GM12878 (cell line): ENCODE measurements at regions not wholly inside any gene's neighbourhood (a gene's known extent, or its start where the extent isn't known, plus 50 kb on each side); places are given as distances from the start of the nearest gene placed in this dataset.

Source experiments
- ATAC-seq: fragments of 200-7000 bp; cut with Tn5 transposase; 3 replicates; pipeline ENCODE4 v1.9.1; 2020; ENCODE audit warnings: mild to moderate bottlenecking, moderate library complexity
- BruUV-seq: library from RNA; stranded (reverse); fragments of 400-500 nt; replicated peaks from 2 replicates; lab custom pipeline; 2021; lab: Mats Ljungman, UMichigan
- CTCF ChIA-PET: fragments of 300-600 bp; sonication (Branson Sonifier 250); formaldehyde crosslinking; extraction: SDS; loops from one replicate; lab custom pipeline; 2021; ENCODE audit warnings: inconsistent platforms; lab: Yijun Ruan, JAX
- POLR2A ChIA-PET: fragments of 350-600 bp; formaldehyde crosslinking; extraction: SDS; loops from one replicate; lab custom pipeline; 2021; ENCODE audit warnings: inconsistent platforms; lab: Charles Lee
- RAD21 ChIA-PET: fragments of 300-600 bp; sonication (Branson Sonifier 250); formaldehyde crosslinking; loops from one replicate; lab custom pipeline; 2023; ENCODE audit warnings: antibody characterized with exemption; ENCODE audit not compliant: unreplicated experiment; lab: Charles Lee
- SMC1A ChIA-PET: fragments of 300-600 bp; sonication (Branson Sonifier 250); formaldehyde crosslinking; loops from one replicate; lab custom pipeline; 2023; ENCODE audit not compliant: unreplicated experiment, uncharacterized antibody; lab: Charles Lee
- DNase-seq: peaks from one replicate; pipeline ENCODE4 v3.0.0-alpha.2; 2011; ENCODE audit warnings: low read depth, low spot score
- FAIRE-seq: peaks from 3 replicates; lab custom pipeline; 2011; peaks lifted over from hg19 to GRCh38; lab: Jason Lieb, UNC
- H2AFZ ChIP-seq: 2 replicates; pipeline ENCODE4 v1.6.0; 2011; ENCODE audit warnings: low read depth, low read length, control low read depth; ENCODE audit not compliant: control insufficient read depth
- H3K27ac ChIP-seq: 2 replicates; pipeline ENCODE4 v1.5.1; 2011; ENCODE audit warnings: control low read depth; ENCODE audit not compliant: control insufficient read depth, insufficient read depth
- H3K27me3 ChIP-seq, 2 experiments: replicated peaks in 1 of 2; 2 replicates each; pipeline versions ENCODE4 v1.6.0 to v1.6.1; 2011; ENCODE audit warnings: low read length in 1 of 2; ENCODE audit not compliant: control insufficient read depth in 2 of 2, insufficient read depth in 2 of 2
- H3K36me3 ChIP-seq, 2 experiments: 2 replicates each; pipeline ENCODE4 v1.5.1; 2011; ENCODE audit warnings: low read length in 1 of 2; ENCODE audit not compliant: control insufficient read depth in 2 of 2, insufficient read depth in 2 of 2
- H3K4me1 ChIP-seq: 2 replicates; pipeline ENCODE4 v1.6.1; 2011; ENCODE audit warnings: mild to moderate bottlenecking, low read length, moderate library complexity, mixed read lengths; ENCODE audit not compliant: control insufficient read depth, insufficient read depth
- H3K4me2 ChIP-seq: 2 replicates; pipeline ENCODE4 v1.6.0; 2011; ENCODE audit warnings: control low read depth; ENCODE audit not compliant: control insufficient read depth, insufficient read depth
- H3K4me3 ChIP-seq: fragments of 200-600 bp; sonication (generic); 2 replicates; pipeline ENCODE4 v1.5.1; 2016
- H3K79me2 ChIP-seq: 2 replicates; pipeline ENCODE4 v1.6.0; 2011; ENCODE audit warnings: low read length; ENCODE audit not compliant: control insufficient read depth, insufficient read depth
- H3K9ac ChIP-seq: 2 replicates; pipeline ENCODE4 v1.8.0; 2011; ENCODE audit warnings: low read length, control low read depth, mixed read lengths; ENCODE audit not compliant: control insufficient read depth, insufficient read depth
- H3K9me3 ChIP-seq: replicated peaks from 3 replicates; pipeline ENCODE4 v1.5.1; 2011; ENCODE audit warnings: mild to moderate bottlenecking, low read length; ENCODE audit not compliant: control insufficient read depth, insufficient read depth
- H4K20me1 ChIP-seq: 2 replicates; pipeline ENCODE4 v1.6.0; 2011; ENCODE audit not compliant: control insufficient read depth, insufficient read depth
- ATF7 ChIP-seq: fragments of 450-650 bp; IDR thresholded peaks from 2 replicates; pipeline ENCODE4 v1.6.1; 2016; ENCODE audit warnings: low read depth, mild to moderate bottlenecking
- BCLAF1 ChIP-seq: fragments of 450-650 bp; IDR thresholded peaks from 2 replicates; pipeline ENCODE4 v1.6.1; 2017; ENCODE audit warnings: antibody characterized with exemption, mild to moderate bottlenecking, moderate library complexity
- ELK1 ChIP-seq: IDR thresholded peaks from 2 replicates; pipeline ENCODE4 v1.6.1; 2012; ENCODE audit warnings: low read depth, low read length, improper control_type of control experiment
- IKZF2 ChIP-seq, 2 experiments: fragments of 450-650 bp; IDR thresholded peaks; 2 replicates each; pipeline ENCODE4 v1.6.1; 2017; ENCODE audit warnings: mild to moderate bottlenecking in 2 of 2, moderate library complexity in 2 of 2
- LARP7 ChIP-seq: fragments of 450-650 bp; IDR thresholded peaks from 2 replicates; pipeline ENCODE4 v1.6.1; 2017; ENCODE audit warnings: mild to moderate bottlenecking
- MTA2 ChIP-seq: fragments of 450-650 bp; IDR thresholded peaks from 2 replicates; pipeline ENCODE4 v1.6.1; 2016; ENCODE audit warnings: low read depth, mild to moderate bottlenecking, moderate library complexity
- NFIC ChIP-seq: IDR thresholded peaks from 2 replicates; pipeline ENCODE4 v1.6.1; 2012; ENCODE audit warnings: low read depth, mild to moderate bottlenecking, inconsistent platforms, low read length, moderate library complexity
- PAX5 ChIP-seq: IDR thresholded peaks from 2 replicates; pipeline ENCODE4 v1.6.1; 2011; ENCODE audit warnings: low read depth, low read length, borderline replicate concordance
- PBX3 ChIP-seq: IDR thresholded peaks from 2 replicates; pipeline ENCODE4 v1.6.1; 2011; ENCODE audit warnings: mild to moderate bottlenecking, low read depth, low read length, moderate library complexity; ENCODE audit not compliant: insufficient replicate concordance
- PML ChIP-seq: IDR thresholded peaks from 2 replicates; pipeline ENCODE4 v1.6.1; 2012; ENCODE audit warnings: low read length, inconsistent platforms
- RBBP5 ChIP-seq: fragments of 200-600 bp; sonication (generic); conservative IDR thresholded peaks from 2 replicates; pipeline ENCODE4 v1.6.1; 2016
- RFX5 ChIP-seq: IDR thresholded peaks from 2 replicates; pipeline ENCODE4 v1.6.1; 2011; ENCODE audit warnings: low read depth, low read length, improper control_type of control experiment
- SMAD1 ChIP-seq: fragments of 450-650 bp; IDR thresholded peaks from 2 replicates; pipeline ENCODE4 v1.6.1; 2018; ENCODE audit warnings: mild to moderate bottlenecking, low read depth; ENCODE audit not compliant: partially characterized antibody
- TCF7 ChIP-seq: IDR thresholded peaks from 2 replicates; pipeline ENCODE4 v1.6.1; 2014; ENCODE audit warnings: antibody characterized with exemption, borderline replicate concordance
- ZBED1 ChIP-seq: IDR thresholded peaks from 2 replicates; pipeline ENCODE4 v1.6.1; 2016; ENCODE audit warnings: borderline replicate concordance
- ZBTB33 ChIP-seq: fragments of 450-650 bp; IDR thresholded peaks from 2 replicates; pipeline ENCODE4 v1.6.1; 2017; ENCODE audit warnings: mild to moderate bottlenecking
- ZNF24 ChIP-seq: fragments of 450-650 bp; IDR thresholded peaks from 2 replicates; pipeline ENCODE4 v1.6.1; 2017; ENCODE audit warnings: antibody characterized with exemption, mild to moderate bottlenecking
- ZNF622 ChIP-seq: fragments of 450-650 bp; IDR thresholded peaks from 2 replicates; pipeline ENCODE4 v1.6.1; 2017; ENCODE audit warnings: mild to moderate bottlenecking, inconsistent platforms
- in situ Hi-C: fragments of 300-500 bp; cut with MboI; formaldehyde crosslinking; loops from 9 replicates; pipeline ENCODE4 v1.14.3; 2018; ENCODE audit warnings: mixed read lengths
- intact Hi-C: fragments of 100-400 bp; cut with micrococcal nuclease; formaldehyde crosslinking; loops from one replicate; pipeline ENCODE4 v1.14.2; 2022; ENCODE audit not compliant: unreplicated experiment

GRCh38 chr18:6520901-6521300, 106.2 kb upstream of the L3MBTL4 start:
- Histone ChIP-seq H3K9ac (no peak overlapping the region), H3K36me3 (no peaks in the 10 kb centered on the region), H3K4me2 (no peak overlapping the region), H3K27me3 (no peaks in the 10 kb centered on the region), H3K79me2 (no peaks in the 10 kb centered on the region), H3K4me1 (no peaks in the 10 kb centered on the region), H4K20me1 (no peaks in the 10 kb centered on the region), H3K27ac (no peak overlapping the region), H3K9me3 (no peaks in the 10 kb centered on the region), H3K4me3 (no peak overlapping the region), H2AFZ (no peak overlapping the region)
- ATAC-seq (no peak), DNase-seq (no peak), FAIRE-seq (no peak)
- in situ Hi-C loops (loop anchor here (5.0 kb wide), 1 partner anchor 649 kb away; no protein-coding TSS in a partner anchor), intact Hi-C loops (loop anchor here (1.0 kb wide), 1 partner anchor 642 kb away; no protein-coding TSS in a partner anchor)
- TF ChIP-seq PBX3 = no peak
- no peak for TF ChIP-seq ATF7
- TF ChIP-seq RFX5 = no peak
- no peak for TF ChIP-seq SMAD1
- no peak for TF ChIP-seq MTA2
- TF ChIP-seq PML = no peak
- TF ChIP-seq RBBP5 = no peak
- no peak for TF ChIP-seq ELK1
- no peak for TF ChIP-seq BCLAF1
- TF ChIP-seq NFIC = no peak
- no peak for TF ChIP-seq ZNF24
- TF ChIP-seq ZNF622 = no peak
- TF ChIP-seq ZBTB33 = no peak
- TF ChIP-seq TCF7 = no peak
- TF ChIP-seq IKZF2 (IDR thresholded peaks at IDR 0.05) = no peak
- TF ChIP-seq ZBED1 = no peak
- no peak for TF ChIP-seq PAX5
- TF ChIP-seq LARP7 = no peak
- ChIA-PET POLR2A (no interaction called here), SMC1A (interaction anchor here (1.1 to 3.4 kb wide), 4 partner anchors 14 to 652 kb away, joined by 3 to 27 read pairs (median 11); no protein-coding TSS in a partner anchor), RAD21 (interaction anchor here (0.5 to 2.3 kb wide), 3 partner anchors 643 to 830 kb away, joined by 3 to 11 read pairs (median 4); no protein-coding TSS in a partner anchor), CTCF (interaction anchor here (0.6 to 4.4 kb wide), 9 partner anchors 194 to 1068 kb away, joined by 3 to 73 read pairs (median 4); no protein-coding TSS in a partner anchor)
- no TSS peak for BruUV-seq
